GM06990 (cell line): ENCODE measurements at regions not wholly inside any gene's neighbourhood (a gene's known extent, or its start where the extent isn't known, plus 50 kb on each side); places are given as distances from the start of the nearest gene placed in this dataset.
A peak's percentile ranks its signal among the peaks of the same experiment; 100 is the strongest.

Experiments
- DNase-seq: peaks from one replicate; pipeline ENCODE4 v3.0.0-alpha.2; 2011; ENCODE audit not compliant: insufficient read length; ENCODE audit errors: extremely low read depth
- H3K27me3 ChIP-seq: replicated peaks from 2 replicates; pipeline ENCODE4 v1.6.0; 2011; ENCODE audit warnings: low read length; ENCODE audit not compliant: control insufficient read depth, insufficient read depth
- H3K36me3 ChIP-seq: 2 replicates; pipeline ENCODE4 v1.5.1; 2011; ENCODE audit warnings: low read length; ENCODE audit not compliant: control insufficient read depth, insufficient read depth
- H3K4me3 ChIP-seq: replicated peaks from 2 replicates; pipeline ENCODE4 v1.5.1; 2011; ENCODE audit warnings: low read depth, mild to moderate bottlenecking, control low read depth, low read length
- TF ChIP-seq, protein P1 (sequence below): IDR thresholded peaks from 2 replicates; pipeline ENCODE4 v1.5.1; 2011; ENCODE audit warnings: low read length, control low read depth, mild to moderate bottlenecking, inconsistent platforms; ENCODE audit not compliant: insufficient read depth, poor library complexity, severe bottlenecking

DNA sequence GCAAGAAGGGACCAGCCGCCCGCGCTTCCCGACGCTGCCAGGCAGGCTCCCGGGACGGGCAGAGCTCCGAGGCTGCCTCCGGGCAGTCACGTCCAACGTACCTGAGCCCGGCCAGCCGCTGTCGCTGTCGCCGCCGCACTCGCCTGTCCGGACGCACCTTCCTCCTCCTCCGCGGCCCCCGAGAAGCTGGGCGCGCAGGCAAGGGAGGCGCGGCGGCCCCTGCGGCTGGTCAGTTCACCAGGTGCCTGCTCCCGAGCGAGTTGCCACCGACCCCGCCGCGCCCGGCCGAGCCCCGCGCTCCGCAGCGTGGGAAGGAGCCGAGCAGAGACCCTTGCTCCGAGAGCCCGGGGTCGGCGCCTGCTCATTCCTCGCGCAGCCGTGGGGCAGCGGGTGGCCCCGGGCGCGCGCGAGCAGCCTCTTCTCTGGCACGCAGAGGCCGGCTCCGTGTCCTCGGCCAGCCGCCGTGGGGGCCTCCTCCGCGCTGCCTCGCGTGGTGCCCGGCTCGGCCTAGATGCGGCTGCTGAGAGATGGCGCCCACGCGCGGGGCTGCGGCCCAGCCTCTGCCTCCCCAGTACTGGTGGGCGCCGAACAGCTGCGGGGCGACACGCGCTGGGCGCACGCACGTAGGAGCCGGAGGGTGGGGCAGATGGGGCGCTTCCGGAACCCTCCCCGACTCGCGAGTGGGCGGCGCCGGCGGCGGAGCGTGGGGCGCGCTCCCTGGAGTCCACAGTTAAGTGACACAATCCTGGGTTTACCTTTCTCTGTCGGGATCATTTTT is 419.4 kb downstream of the UQCRFS1 start:
- H3K36me3 ChIP-seq = no peaks in the 10 kb centered on the region
- TF ChIP-seq, protein P1, sequence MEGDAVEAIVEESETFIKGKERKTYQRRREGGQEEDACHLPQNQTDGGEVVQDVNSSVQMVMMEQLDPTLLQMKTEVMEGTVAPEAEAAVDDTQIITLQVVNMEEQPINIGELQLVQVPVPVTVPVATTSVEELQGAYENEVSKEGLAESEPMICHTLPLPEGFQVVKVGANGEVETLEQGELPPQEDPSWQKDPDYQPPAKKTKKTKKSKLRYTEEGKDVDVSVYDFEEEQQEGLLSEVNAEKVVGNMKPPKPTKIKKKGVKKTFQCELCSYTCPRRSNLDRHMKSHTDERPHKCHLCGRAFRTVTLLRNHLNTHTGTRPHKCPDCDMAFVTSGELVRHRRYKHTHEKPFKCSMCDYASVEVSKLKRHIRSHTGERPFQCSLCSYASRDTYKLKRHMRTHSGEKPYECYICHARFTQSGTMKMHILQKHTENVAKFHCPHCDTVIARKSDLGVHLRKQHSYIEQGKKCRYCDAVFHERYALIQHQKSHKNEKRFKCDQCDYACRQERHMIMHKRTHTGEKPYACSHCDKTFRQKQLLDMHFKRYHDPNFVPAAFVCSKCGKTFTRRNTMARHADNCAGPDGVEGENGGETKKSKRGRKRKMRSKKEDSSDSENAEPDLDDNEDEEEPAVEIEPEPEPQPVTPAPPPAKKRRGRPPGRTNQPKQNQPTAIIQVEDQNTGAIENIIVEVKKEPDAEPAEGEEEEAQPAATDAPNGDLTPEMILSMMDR = no peak
- no peak overlapping the region for H3K4me3 ChIP-seq
- peak; percentile 9 for DNase-seq
- H3K27me3 ChIP-seq = no peaks in the 10 kb centered on the region

DNA sequence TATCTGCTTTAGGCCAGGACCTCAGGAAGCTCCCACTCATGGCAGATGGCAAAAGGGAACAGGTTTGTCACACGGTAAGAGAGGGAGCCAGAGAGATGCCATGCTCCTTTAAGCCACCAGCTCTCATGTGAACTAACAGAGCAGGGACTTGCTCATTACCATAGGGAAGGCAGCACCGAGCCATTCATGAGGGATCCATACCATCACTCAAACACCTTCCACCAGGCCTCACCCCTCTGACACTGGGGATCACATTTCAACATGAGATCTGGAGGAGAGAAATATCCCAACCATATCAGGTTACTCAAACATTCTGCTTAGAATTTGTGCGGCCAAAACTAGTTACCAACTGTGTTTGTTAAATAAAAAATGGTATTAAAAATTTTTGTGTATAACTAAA is 427.0 kb downstream of the UQCRFS1 start:
- TF ChIP-seq, protein P1 = no peak
- Histone ChIP-seq H3K4me3 (no peak overlapping the region), H3K36me3 (no peaks in the 10 kb centered on the region), H3K27me3 (no peaks in the 10 kb centered on the region)
- DNase-seq = no peak

DNA sequence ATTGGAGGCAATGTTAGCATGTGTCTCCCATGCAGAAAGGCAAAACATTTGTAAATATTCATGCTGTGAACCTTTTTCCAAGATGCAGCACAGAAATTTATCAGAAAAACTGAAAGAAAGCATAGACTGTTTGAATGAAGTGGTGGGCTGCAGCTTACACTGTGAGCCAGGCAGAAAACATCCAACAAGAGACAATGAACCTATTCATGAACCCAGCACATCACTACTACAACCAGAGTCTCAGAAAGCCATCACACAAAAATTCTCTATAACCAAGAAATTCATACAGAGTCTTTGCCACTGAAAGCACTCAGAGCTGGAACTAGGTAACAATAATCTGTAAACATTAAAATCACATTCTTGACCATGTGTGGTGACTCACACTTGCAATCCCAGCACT is 448.9 kb downstream of the UQCRFS1 start:
- TF ChIP-seq, protein P1 = no peak
- H3K27me3 ChIP-seq = no peaks in the 10 kb centered on the region
- no peak for DNase-seq
- no peaks in the 10 kb centered on the region for H3K36me3 ChIP-seq
- H3K4me3 ChIP-seq = no peak overlapping the region

DNA sequence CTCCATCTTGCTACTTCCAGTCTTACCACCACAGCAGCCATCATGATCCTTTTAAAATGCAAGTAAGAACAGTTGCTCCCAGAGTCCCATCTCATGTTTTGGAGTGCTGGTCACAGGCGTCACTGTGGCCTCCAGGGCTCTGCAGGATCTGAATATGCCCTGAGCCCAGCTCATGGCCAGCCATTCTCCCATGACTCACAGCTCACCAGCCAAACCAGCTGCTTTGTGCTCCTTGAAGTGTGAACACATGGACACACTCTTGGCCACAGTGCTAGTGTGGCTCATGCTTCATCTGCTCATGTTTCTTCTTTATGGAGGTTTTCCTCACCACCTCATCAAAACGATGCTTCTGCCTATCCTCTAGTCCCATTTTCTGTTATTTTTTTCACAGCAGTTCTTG is 466.5 kb downstream of the UQCRFS1 start:
- TF ChIP-seq, protein P1 = no peak
- Histone ChIP-seq H3K4me3 (no peak overlapping the region), H3K27me3 (no peaks in the 10 kb centered on the region), H3K36me3 (no peaks in the 10 kb centered on the region)
- DNase-seq = no peak

DNA sequence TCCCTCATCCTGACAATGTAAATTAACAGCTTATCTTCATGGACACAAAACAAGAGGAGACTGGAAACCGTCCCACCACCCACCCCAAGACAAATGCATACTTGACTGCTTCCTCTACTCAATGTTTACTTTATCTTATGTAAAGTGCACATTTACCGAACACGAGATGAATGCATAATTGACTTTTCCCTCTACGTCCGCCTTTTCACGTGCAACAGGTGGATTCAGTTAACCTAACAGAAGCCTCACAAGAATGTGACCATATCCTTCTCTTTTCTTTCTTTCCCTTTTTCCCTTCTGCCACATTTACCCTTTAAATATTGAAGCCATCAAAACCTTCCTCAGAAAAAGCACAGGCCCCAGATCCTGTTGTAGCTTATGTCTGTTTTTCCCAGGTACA is 468.0 kb downstream of the UQCRFS1 start:
- no peak for DNase-seq
- TF ChIP-seq, protein P1 = no peak
- H3K27me3 ChIP-seq = no peaks in the 10 kb centered on the region
- H3K4me3 ChIP-seq = no peak overlapping the region
- H3K36me3 ChIP-seq = no peaks in the 10 kb centered on the region
